ENCODE measurements at regions not wholly inside any gene's neighbourhood (a gene's known extent, or its start where the extent isn't known, plus 50 kb on each side); places are given as distances from the start of the nearest gene placed in this dataset.
"Not testable (repeated sequence)": the region's sequence is repeated elsewhere in the genome, so short reads cannot be mapped to it uniquely, and the experiment has no call there.

DNA sequence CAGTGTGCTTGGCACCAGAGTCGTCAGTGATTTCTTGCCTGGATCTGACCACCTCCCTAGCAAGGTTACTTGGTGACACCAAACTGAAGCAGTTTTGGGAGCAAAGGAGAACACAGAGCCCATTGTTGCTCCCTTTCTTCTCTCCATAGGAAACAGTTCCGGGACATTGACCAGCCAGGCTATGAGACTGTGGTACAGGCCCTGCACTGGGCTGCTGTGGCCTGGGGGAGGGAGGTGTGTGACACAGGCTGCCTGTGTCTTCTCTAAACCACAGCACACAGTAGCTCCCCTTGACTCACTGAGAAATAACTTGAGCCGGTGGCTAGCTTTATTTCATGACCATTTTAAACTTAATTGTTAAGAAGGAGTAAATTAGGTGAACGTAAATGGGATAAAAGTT lies 214.8 kb upstream of the UBL3 start:
- DNase-seq (ENCODE audit: low spot score): no peak

- DNase-seq (ENCODE audit: low spot score): peak; percentile 20
Observed at GRCh38 chr13:30063892-30064291, 213.5 kb upstream of the UBL3 start.

GRCh38 chr13:30061217-30061616 lies 210.8 kb upstream of the UBL3 start:
- DNase-seq (ENCODE audit: low spot score): no peak

- DNase-seq (ENCODE audit: low spot score): no peak
Observed at GRCh38 chr13:30058429-30058828, 208.0 kb upstream of the UBL3 start.

- not testable (repeated sequence) for DNase-seq (ENCODE audit: low spot score)
Observed at GRCh38 chr13:30054546-30054945, 204.1 kb upstream of the UBL3 start.

GRCh38 chr13:30053939-30054338 lies 203.5 kb upstream of the UBL3 start:
- no peak for DNase-seq (ENCODE audit: low spot score)

GRCh38 chr13:30052120-30052519 lies 201.7 kb upstream of the UBL3 start:
- DNase-seq (ENCODE audit: low spot score): no peak

GRCh38 chr13:30051531-30052060 lies 201.2 kb upstream of the UBL3 start:
- no peak for DNase-seq (ENCODE audit: low spot score)

GRCh38 chr13:30049692-30050091 lies 199.3 kb upstream of the UBL3 start:
- DNase-seq (ENCODE audit: low spot score): no peak

DNA sequence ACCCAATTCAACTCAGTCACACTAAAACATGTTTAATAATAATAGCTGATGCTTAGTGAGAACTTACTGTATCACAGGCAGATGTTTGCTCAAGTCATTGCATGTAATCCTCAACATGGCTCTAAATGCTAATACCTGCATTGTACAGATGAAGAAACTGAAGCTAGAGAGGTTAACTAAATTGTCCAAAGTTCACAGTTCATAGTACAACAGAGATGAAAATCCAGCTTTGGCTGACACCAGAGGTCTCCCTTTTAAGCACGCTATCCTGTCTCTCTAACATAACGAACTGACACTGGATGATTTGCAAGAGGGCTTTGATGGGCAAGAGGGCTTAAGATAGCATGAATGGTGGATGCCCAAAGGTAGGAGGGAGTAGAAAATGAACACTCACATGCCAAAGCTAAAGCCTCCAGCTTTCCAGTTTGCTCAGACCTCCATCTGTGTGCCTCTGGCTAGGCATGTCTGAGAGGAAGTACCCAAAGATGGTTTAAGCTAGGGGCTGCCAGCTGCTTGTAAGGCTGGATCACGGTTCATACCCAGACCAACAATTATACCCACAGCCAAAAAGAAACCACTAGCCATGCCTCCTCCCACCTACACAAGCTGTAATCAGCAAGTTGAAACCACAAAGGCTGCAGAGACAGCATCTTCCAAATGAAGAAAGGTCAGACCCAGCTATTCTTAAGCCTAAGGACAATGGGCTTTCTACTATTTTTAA lies 196.9 kb upstream of the UBL3 start:
- no peak for DNase-seq (ENCODE audit: low spot score)

GRCh38 chr13:30045916-30046704 lies 195.7 kb upstream of the UBL3 start:
- DNase-seq (ENCODE audit: low spot score): no peak

- DNase-seq (ENCODE audit: low spot score): no peak
Observed at GRCh38 chr13:30044932-30045331, 194.5 kb upstream of the UBL3 start.

DNA sequence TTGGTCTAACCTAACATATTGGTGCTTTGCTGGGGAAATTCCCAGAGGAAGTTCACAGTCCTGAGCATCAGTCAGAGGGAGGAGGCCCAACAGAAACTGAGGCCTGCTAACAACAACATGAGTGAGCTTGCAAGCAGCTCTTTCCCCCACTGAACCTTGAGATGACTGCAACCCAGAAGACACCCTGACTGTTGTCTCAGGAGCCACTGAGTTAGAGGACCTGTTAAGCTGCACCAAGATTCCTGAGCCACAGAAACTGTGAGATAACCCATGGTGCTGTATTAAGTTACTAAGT lies 193.2 kb upstream of the UBL3 start:
- DNase-seq (ENCODE audit: low spot score): no peak

DNA sequence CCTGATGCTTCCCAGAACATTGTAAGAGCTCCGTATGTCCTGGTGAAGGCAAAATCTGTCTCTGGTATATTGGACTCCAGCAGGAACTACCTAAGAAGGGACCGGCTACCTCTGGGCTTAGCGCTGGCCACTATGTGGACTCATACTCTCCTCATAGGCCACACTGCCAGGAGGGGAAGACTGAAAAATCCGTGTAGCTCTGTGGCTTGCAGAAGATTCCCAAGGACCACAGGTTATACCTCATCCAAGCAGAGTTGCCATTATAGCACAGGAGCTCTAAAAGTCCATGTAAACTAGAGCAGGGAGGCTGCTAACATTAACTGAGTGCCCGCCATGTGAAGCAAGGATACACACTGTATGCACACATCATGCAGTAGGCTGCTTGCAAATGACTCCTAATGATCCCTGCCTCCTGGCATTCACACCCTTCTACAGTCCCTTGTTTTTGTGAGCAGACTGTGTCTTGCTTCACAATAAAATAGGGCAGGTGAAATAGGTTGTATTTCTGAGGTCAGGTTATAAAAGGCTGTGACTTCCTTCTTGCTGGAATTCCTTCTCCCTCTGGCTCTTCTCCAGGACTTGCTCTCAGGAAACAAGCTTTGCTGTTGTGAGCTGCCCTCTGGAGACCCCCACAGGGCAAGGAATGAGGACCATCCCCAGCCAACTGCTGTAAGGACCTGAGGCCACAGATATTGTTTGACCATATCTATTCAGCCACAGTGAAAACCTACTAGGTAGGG lies 192.6 kb upstream of the UBL3 start:
- no peak for DNase-seq (ENCODE audit: low spot score)

- no peak for DNase-seq (ENCODE audit: low spot score)
Observed at GRCh38 chr13:30042272-30042671, 191.9 kb upstream of the UBL3 start.

- DNase-seq (ENCODE audit: low spot score): no peak
Observed at GRCh38 chr13:30039511-30039911, 189.1 kb upstream of the UBL3 start.

DNA sequence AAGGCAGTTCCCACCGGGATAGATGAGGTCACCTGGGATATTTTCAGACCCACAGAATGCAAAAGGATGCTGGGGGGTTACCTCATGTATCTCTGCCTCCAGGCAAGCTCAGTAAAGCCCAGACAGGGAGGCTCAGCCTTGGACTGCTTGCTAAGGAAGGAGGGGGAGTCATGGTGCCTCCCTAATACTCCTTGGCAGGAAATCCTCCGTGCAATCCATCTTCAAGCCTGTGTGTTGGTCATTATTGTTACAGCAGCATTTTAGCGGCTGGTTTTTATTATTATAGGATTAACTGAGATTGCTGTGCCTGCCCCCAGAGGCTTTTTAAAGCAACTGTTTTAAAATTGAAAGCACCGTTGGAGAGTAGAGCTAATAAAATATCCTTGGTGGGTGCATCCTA lies 188.5 kb upstream of the UBL3 start:
- DNase-seq (ENCODE audit: low spot score): no peak

GRCh38 chr13:30037766-30038165 lies 187.3 kb upstream of the UBL3 start:
- no peak for DNase-seq (ENCODE audit: low spot score)

GRCh38 chr13:30037306-30037705 lies 186.9 kb upstream of the UBL3 start:
- DNase-seq (ENCODE audit: low spot score): no peak

- DNase-seq (ENCODE audit: low spot score): no peak
Observed at GRCh38 chr13:30034458-30034795, 184.0 kb upstream of the UBL3 start.

GRCh38 chr13:30033681-30034457 lies 183.5 kb upstream of the UBL3 start:
- DNase-seq (ENCODE audit: low spot score): no peak

GRCh38 chr13:30032263-30032662 lies 181.8 kb upstream of the UBL3 start:
- DNase-seq (ENCODE audit: low spot score): no peak
